Ascending aorta (tissue), 2 donors: ENCODE measurements at regions not wholly inside any gene's neighbourhood (a gene's known extent, or its start where the extent isn't known, plus 50 kb on each side); places are given as distances from the start of the nearest gene placed in this dataset.

Experiments used
- DNase-seq, 2 donors: peaks; one replicate each; pipeline ENCODE4 v3.0.0-alpha.2; 2019; ENCODE audit warnings: low spot score in 2 of 2
- H3K27ac ChIP-seq, 2 donors: fragments of 200-600 bp; sonication (generic); one replicate each; pipeline ENCODE4 v1.5.1; 2016 to 2017; ENCODE audit warnings: mild to moderate bottlenecking in 1 of 2
- H3K27me3 ChIP-seq: fragments of 200-600 bp; sonication (generic); one replicate; pipeline ENCODE4 v1.5.1; 2017
- H3K36me3 ChIP-seq, 2 donors: fragments of 200-600 bp; sonication (generic); one replicate each; pipeline ENCODE4 v1.5.1; 2016
- H3K4me1 ChIP-seq, 2 donors: fragments of 200-600 bp; sonication (generic); one replicate each; pipeline ENCODE4 v1.5.1; 2016 to 2017; ENCODE audit warnings: mild to moderate bottlenecking in 1 of 2
- H3K4me3 ChIP-seq, 2 donors: fragments of 200-600 bp; sonication (generic); one replicate each; pipeline ENCODE4 v1.5.1; 2016 to 2017; ENCODE audit warnings: mild to moderate bottlenecking in 1 of 2
- H3K9me3 ChIP-seq, 2 donors: fragments of 200-600 bp; sonication (generic); one replicate each; pipeline ENCODE4 v1.5.1; 2016
- CTCF ChIP-seq, 3 experiments: fragments of 200-600 bp in 2 of 3; fragments of 450-650 bp in 1 of 3; sonication (generic) in 2 of 3; IDR thresholded peaks; one replicate each; pipeline ENCODE4 v1.5.1; 2016 to 2019; ENCODE audit warnings: antibody characterized with exemption in 3 of 3, mild to moderate bottlenecking in 1 of 3, moderate library complexity in 1 of 3
- intact Hi-C: fragments of 100-400 bp; cut with DNase I; formaldehyde crosslinking; loops from one replicate; pipeline ENCODE4 v1.15.1; 2023

- intact Hi-C loops = no loop called here
- no peaks in the 10 kb centered on the region for H3K27me3 ChIP-seq
- H3K4me1 ChIP-seq = no peaks in the 10 kb centered on the region
- no peak overlapping the region for H3K4me3 ChIP-seq
- no peak for DNase-seq
- no peak for TF ChIP-seq CTCF (IDR thresholded peaks at IDR 0.05)
- H3K36me3 ChIP-seq = no peaks in the 10 kb centered on the region
- no peaks in the 10 kb centered on the region for H3K9me3 ChIP-seq
- no peak overlapping the region for H3K27ac ChIP-seq
Observed at GRCh38 chr14:40402957-40403356, 970.7 kb upstream of the FBXO33 start.

DNA sequence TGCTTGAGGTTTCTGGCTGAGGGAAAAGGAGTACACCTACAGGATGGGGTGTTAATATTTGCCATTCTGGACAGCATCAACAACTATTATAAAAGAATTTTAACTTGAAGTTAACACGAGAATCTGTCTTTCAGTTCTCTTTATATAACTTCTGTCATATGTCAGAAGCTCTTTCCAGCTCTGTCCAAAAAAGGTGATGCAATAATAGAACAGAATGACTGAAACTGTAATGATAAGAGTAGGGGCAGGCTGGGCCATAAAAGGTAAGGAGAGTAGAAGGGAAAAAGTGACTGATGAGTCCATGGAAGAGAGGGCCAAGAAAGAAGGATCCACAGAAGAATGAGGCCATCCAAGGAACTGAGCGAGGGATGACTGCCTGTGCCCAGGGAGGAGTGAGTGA is 966.7 kb upstream of the FBXO33 start:
- H3K4me1 ChIP-seq = no peaks in the 10 kb centered on the region
- H3K36me3 ChIP-seq = no peaks in the 10 kb centered on the region
- intact Hi-C loops = no loop called here
- no peaks in the 10 kb centered on the region for H3K9me3 ChIP-seq
- no peak overlapping the region for H3K27ac ChIP-seq
- H3K27me3 ChIP-seq = no peaks in the 10 kb centered on the region
- H3K4me3 ChIP-seq = no peak overlapping the region
- no peak for TF ChIP-seq CTCF (IDR thresholded peaks at IDR 0.05)
- no peak for DNase-seq

DNA sequence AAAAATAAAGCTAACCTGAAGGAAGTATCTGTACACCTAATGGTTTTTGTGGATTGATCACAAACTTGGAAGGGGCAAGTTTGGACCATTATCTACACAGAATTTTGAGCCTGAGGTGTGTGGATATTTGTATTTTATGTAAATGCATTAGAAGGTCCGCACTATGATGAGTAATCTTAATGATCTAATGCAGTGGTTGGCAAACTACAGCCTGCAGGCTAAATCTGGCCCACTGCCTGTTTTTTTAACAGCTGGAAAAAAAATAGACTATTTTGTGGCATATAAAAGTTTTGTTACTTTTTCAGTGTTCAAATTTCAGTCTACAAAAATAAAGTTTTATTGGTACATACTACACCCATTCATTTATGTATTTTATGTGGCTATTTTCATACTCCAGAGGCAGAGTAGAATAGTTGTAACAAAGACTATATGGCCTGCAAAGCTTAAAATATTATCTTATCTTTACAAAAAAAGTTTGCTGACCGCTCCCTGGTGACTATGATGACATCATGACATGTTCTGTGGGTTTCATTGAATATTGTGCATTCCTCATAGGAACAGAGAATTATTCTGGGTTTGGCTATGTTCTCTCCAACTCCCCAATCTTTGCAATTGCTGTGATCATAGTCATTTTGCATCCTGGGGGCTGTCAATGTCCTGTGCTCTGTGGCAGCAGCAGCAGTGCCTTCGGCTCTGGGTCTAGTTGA is 962.6 kb upstream of the FBXO33 start:
- TF ChIP-seq CTCF (IDR thresholded peaks at IDR 0.05) = no peak
- intact Hi-C loops = no loop called here
- Histone ChIP-seq H3K9me3 (no peaks in the 10 kb centered on the region), H3K36me3 (no peaks in the 10 kb centered on the region), H3K27me3 (no peaks in the 10 kb centered on the region), H3K4me1 (no peaks in the 10 kb centered on the region), H3K4me3 (no peak overlapping the region), H3K27ac (no peak overlapping the region)
- DNase-seq = no peak

DNA sequence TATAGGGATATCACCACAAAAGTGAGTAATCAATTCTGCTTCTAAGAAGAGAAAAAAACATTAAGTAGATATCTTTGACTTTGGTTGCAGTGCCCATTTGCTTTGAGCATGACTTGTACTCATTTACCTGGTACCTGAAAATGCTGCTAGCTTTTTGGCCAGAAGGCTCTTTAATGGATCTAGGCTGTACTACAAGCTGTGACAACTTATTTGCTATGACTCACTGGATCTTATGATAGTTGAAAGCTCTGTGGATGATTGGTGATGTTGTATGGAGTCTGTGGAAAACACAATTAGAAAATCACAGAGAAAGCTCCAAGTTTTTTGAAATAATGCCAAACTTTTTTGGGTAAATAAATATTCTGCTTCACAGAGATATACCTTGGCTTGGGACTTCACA is 960.9 kb upstream of the FBXO33 start:
- H3K36me3 ChIP-seq = no peaks in the 10 kb centered on the region
- no peak for TF ChIP-seq CTCF (IDR thresholded peaks at IDR 0.05)
- H3K27ac ChIP-seq = no peak overlapping the region
- no peaks in the 10 kb centered on the region for H3K4me1 ChIP-seq
- no peaks in the 10 kb centered on the region for H3K9me3 ChIP-seq
- no peak overlapping the region for H3K4me3 ChIP-seq
- no peaks in the 10 kb centered on the region for H3K27me3 ChIP-seq
- no peak for DNase-seq
- intact Hi-C loops = no loop called here

- Histone ChIP-seq H3K27me3 (no peaks in the 10 kb centered on the region), H3K36me3 (no peaks in the 10 kb centered on the region), H3K4me3 (no peak overlapping the region), H3K4me1 (no peaks in the 10 kb centered on the region), H3K9me3 (no peaks in the 10 kb centered on the region), H3K27ac (no peak overlapping the region)
- DNase-seq = no peak
- no peak for TF ChIP-seq CTCF (IDR thresholded peaks at IDR 0.05)
- intact Hi-C loops = no loop called here
Observed at GRCh38 chr14:40386433-40386832, 954.2 kb upstream of the FBXO33 start.

DNA sequence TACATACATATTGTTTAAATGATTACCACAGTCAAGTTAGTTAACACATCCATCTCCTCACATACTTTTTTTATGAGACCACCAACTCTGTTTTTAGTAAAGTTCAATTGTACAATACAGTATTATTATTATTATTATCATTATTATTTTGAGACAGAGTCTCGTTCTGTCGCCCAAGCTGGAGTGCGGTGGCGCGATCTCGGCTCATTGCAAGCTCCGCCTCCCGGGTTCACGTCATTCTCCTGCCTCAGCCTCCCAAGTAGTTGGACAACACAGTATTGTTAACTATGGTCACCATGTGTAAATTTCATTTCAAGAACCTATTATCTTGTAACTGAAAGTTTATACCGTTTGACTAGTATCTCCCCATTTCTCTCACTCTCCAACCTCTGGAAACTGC is 942.0 kb upstream of the FBXO33 start:
- no peak for DNase-seq
- no peak overlapping the region for H3K27ac ChIP-seq

More for the DNA sequence above, 942.0 kb upstream of the FBXO33 start:
- intact Hi-C loops = no loop called here
- Histone ChIP-seq H3K4me3 (no peak overlapping the region), H3K36me3 (no peaks in the 10 kb centered on the region), H3K27me3 (no peaks in the 10 kb centered on the region), H3K9me3 (no peaks in the 10 kb centered on the region), H3K4me1 (no peaks in the 10 kb centered on the region)
- TF ChIP-seq CTCF (IDR thresholded peaks at IDR 0.05) = no peak
